HG02884 (cell line): ENCODE measurements at regions not wholly inside any gene's neighbourhood (a gene's known extent, or its start where the extent isn't known, plus 50 kb on each side); places are given as distances from the start of the nearest gene placed in this dataset.
"Not testable (repeated sequence)": the region's sequence is repeated elsewhere in the genome, so short reads cannot be mapped to it uniquely, and the experiment has no call there.

ENCODE experiments used
- ATAC-seq: cut with Tn5 transposase; IDR thresholded peaks from one replicate; pipeline ENCODE4 v1.9.1; 2021; ENCODE audit warnings: mild to moderate bottlenecking, moderate library complexity; ENCODE audit not compliant: unreplicated experiment

DNA sequence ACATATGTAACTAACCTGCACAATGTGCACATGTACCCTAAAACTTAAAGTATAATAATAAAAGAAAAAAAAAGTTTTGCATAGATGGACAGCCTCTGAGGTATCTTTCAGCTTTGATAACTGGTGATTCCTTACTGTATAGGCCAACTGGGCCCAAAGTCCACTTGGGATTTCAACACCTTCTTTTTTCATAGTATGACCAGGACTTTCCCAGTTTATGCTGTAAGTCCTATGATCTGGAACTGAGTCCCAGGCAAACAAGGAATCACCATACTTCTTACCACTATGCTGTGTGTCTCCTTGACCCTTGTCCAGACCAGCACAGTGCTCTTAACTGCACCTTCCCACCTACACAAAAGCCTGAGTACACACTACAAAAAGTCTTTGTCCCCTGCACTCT lies 205.1 kb upstream of the RBBP8 start:
- no peak for ATAC-seq

DNA sequence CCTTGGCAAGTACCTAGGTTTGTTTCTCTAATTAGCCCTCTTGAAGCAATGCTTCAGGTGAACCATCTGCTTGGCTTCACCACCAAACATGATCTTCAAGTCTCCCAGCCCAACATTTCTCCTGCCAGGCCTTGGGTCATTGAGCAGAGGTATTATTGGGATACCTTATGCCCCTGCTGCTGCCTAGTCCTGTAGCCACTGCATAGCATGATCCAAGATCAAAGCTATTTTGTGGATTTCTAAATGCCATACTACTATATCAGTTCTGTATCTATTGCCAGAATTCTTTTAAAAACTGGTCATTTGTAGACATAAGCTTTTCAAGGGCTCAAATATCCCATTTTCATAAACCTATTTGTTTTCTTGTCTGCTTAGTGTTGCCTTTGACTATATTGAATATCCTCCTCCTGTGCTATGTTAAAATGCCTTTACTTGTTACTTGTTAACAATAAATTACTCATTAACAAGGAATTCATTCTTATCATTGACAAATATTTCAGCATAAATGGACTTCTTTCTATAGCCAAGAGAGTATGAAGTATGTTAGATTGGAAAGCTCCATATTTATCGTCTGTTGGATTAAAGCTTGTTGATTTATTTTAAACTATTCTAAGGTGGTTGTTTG lies 204.5 kb upstream of the RBBP8 start:
- ATAC-seq: no peak

DNA sequence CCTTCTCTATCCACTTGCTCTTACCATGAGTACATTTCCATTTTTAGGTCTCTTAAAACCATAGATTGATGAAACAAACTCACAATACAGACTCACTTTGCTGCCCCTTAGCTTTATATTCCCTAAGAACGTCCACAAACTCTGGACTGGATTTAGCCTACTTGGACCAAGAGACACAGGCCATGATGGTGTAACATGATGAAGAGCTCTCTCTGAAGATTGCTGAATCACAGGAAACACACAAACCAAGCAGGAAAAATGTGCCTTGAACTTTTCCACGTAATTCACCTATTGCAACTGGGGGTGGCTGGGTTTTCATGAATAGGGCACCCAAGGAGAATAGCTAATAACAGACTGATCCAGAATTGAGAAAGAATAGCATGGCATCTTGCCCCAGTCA lies 201.7 kb upstream of the RBBP8 start:
- no peak for ATAC-seq

DNA sequence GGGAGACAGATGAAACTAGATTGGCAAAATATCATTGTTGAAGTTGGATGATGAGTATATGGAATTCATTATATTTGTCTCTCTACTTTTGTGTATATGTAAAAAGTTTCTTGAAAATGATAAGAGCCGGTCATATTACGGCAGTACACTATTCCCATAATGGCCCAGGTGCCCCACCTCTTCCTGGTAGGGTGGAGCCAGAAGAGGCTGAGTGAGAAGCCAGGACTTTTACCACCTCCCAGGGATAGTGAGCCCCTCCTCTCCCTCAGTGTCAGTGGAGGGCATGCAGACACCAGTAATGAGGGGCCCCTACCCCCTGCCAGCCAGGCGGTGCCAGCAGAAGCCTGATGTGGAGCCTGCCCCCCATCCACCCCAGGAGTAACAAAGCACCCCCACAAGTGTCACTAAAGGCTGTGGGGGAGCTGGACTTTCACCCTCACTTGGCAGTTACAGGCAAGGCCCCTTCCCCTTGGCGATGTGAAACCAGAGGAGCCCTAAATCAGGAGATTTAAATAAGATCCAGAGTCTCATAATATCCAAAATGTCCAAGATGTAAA lies 198.9 kb upstream of the RBBP8 start:
- ATAC-seq: no peak

DNA sequence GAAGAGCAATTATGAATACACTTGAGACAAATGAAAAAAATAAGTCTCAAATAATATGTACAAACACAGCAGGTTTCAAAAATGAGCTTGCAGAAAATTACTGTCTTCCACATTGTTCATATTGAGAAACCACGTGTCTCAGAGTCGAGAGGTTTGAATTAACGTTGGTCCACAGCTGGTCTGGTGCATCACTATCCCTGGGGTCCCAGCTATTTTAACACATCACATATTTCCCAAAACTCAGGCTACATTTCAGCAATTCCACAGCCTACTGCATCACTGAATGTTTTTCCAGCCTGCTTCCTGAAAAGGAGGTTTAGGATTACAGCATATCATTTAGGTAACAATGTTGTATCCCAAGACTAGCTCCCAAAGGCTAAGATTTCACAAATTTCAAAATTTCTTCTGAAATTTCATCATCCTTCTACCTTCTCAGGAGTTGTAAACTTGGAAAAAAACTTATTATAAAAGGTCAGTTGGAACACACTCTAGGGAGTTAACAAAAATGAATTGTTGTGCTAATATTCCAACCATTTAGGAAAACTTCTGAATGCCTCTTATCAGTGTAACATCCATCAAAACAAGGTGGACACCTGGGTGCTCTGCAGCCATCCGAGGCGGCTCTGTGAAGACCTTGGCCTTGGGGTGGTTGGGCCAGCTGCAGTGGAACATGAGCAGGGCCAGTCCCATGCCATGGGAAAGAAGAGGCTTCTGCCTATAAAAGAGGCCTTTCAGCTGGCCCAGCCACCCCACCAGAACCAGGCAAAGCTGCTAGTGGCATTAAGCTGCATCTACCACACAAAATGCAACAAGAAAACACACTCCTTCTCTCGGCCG lies 198.1 kb upstream of the RBBP8 start:
- ATAC-seq: no peak

DNA sequence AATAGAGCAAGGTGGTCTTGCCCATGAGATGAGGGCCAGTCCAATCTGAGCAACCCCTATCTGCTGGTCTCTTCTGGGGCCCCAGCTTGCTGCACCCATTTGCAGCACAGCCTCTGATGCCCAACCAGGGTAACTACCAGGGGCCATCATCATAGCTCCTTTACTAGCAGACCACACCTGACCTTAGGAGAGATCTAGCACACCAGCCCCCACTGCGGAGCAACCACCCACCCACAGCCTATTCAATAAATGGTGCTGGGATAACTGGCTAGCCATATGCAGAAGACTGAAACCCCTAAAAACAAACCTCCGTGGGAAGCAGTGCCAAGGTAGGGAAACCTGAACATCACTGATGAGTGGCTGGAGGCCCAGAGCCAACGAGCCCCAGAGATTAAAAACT lies 196.1 kb upstream of the RBBP8 start:
- no peak for ATAC-seq

DNA sequence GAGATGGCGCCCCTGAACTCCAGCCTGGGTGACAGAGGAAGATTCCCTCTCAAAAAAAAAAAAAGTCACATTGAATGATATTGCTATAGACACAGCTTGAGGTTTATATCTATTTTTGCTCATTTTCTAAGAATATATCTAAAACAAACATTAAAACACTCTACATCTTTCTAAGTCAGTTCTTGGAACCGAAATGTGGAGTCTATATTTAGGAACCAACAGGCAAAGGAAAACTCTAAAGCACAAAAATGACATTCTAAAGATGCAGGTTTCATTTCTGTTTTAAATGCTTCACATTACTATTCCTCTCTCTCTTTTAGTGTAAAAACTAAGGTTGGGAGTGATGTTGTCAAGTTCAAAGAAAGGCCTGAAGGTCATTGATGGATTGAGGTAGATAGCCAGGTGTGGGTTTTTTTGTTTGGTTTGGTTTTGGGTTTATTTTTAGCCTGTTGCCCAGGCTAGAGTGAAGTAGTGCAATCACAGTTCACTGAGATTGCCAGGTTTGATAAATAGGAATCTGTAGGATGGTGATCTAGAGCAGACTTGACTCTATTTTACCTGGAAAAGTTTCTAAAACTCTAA lies 194.0 kb upstream of the RBBP8 start:
- ATAC-seq: no peak

DNA sequence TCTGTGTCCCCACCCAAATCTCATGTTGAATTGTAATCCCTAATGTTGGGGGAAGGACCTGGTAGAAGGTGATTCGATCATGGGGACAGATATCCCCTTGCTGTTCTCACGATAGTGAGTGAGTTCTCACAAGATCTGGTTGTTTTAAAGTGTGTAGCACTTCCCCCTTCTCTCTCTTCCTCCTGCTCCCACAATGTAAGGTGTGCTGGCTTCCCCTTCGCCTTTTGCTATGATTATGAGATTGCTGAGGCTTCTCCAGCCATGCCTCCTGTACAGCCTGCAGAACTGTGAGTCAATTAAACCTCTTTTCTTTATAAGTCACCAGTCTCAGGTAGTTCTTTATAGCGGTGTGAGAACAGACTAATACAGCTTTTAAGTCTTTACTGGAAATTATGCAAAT lies 193.3 kb upstream of the RBBP8 start:
- ATAC-seq: no peak

DNA sequence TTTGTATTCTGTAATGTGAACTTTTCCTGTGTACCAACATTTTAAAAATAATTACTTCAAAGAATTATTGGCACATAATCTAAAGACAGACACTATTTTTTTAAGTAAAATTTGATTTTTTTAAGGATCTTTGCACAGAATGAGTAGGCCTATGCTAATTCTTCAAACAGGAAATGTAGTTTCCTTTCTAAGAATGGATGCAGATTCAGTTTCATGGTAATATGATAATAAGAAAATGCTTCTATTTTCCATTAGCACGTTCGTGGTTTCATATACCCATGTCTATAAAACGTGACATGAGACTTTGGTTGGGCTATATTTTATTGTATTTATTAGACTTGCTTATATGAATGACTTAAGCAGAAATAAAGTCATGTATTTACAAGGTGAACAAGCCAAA lies 191.8 kb upstream of the RBBP8 start:
- no peak for ATAC-seq

DNA sequence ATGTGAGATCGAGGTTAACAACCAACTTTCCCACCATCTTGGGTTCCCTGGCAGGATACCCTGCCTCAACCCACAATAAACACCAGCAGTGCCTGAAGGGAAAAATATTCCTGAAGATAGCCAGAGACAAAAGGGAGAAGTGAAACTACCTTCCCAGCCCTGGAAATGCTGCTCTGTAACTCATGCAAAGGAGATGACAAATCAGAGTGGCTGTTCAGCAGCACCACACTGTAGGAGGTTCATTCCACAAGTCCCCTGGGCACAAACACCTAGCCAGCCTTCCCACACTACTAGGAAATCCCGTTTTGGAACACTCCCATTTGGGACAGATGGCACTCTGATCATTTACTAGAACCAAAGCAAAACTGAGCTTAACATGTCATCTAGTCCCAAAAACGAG lies 190.7 kb upstream of the RBBP8 start:
- no peak for ATAC-seq

DNA sequence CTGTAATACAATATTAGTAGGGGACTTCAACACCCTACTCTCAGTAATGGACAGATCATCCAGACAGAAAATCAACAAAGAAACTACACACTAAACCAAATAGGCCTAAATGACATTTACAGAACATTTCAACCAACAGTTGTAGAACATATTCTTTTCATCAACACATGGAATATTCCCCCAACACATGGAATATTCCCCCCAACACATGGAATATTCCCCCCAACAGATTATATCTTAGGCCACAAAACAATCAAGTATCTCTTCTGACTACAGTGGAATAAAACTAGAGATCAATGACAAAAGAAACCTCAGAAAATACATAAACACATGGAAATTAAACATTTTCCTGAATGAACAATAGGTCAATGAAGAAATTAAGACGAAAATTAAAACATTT lies 187.2 kb upstream of the RBBP8 start:
- no peak for ATAC-seq

DNA sequence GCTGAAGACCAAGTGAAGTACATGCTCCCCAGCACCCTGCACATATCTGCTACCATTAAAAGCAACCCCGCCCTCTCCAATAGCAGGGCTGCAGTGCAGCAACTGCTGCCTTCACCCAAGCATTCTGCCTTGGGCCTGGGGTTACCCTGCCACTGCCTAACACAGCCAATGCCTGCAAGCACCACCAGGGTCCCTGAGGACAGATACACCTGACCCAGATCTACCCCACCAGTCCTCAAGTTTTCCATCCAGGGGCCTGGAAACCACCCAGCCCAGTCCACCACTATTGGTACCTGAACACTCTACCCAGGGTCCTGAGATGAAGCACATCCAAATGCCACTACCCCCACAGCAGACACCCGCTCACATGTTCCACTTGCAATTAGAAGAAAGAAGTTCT lies 181.1 kb upstream of the RBBP8 start:
- ATAC-seq: no peak

DNA sequence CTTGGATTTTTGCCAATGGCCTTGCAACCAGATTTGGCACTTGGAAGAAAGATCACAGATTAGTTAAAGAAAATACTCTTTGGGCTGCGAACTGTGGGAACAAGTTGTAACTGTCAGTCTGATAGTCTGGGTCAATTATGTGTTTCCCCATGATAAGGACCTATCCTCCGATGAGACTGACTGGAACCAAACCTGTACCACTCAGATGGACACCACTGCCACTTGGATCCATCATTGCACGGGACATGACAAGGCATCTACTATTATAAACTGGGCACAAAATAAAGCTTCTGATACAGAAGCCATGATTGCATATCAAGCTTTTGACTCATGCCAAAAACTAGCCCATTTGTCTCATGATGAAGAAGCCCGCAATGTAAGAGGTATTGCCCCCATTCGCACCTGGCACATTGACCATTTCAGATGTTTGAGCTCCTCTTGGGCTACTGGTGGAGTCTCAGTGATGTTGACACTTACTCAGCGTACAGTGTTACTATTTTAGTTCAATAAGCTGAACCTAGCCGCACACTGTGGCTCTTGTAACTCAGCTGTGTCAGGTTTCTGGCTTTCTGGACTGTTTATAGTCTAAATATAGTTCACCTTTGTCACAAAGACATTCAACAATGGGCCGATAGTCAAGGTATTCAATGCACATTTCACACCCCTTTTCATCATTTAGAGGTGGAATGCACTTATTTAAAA lies 179.8 kb upstream of the RBBP8 start:
- no peak for ATAC-seq

DNA sequence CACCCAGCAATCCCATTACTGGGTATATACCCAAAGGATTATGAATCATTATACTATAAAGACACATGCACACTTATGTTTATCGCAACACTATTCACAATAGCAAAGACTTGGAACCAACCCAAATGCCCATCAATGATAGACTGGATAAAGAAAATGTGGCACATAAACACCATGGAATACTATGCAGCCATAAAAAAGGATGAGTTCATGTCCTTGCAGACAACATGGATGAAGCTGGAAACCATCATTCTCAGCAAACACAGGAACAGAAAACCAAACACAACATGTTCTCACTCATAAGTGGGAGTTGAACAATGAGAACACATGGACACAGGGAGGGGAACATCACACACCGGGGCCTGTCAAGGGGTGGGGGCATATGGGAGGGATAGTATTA lies 169.1 kb upstream of the RBBP8 start:
- ATAC-seq: not testable (repeated sequence)

DNA sequence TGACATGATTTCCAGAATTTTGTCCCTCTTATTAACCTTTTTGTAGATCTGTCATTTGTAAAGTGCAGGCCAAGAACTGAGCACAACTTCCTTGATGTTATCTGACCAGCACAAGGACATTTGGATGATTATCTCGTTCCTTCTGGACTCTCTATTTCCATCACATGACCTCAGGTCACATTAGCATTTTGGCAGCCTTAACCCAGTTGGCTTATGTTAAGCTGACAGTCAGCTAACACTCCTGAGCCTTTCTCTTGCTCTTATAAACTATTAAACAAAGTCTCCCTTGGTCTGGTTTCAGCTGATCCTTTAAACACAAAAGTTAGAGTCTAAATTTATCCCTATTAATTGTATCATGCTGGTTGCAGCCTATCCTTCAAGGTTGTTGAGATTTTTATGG lies 167.2 kb upstream of the RBBP8 start:
- no peak for ATAC-seq

DNA sequence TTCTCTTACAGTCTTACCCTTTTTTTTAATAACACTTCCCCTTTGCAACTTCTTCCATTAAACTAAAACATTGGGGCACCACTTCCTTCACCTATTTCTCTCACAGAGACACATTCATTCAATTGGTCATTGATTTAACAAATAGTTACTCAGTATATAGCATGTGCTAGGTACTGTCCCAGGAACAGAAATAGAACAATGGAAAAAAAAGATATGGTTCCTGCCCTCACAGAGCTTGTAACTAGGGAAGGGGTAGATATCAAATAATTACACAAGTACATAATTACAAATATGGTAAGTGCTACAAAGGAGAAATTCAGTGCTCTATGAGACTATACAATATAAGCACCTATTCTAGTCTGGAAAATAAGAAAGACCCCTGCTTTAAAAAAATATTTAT lies 165.5 kb upstream of the RBBP8 start:
- no peak for ATAC-seq

DNA sequence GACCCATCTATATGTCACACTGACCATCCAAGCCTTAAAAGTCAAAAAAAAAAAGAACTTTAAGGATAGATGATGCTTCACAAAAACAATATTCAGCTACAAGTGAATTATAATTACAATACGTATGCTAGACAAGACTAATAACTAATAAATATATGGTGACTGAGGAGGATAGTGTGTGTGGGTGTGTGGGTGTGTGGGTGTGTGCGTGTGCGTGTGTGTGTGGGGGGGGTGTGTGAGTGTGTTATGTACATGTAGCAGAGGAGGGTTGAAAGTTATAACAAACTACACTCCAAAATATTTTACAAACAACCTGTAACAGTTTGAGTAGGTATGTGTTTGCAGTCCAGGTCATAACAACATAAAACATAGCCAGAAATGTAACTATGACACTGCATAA lies 159.2 kb upstream of the RBBP8 start:
- ATAC-seq: no peak

DNA sequence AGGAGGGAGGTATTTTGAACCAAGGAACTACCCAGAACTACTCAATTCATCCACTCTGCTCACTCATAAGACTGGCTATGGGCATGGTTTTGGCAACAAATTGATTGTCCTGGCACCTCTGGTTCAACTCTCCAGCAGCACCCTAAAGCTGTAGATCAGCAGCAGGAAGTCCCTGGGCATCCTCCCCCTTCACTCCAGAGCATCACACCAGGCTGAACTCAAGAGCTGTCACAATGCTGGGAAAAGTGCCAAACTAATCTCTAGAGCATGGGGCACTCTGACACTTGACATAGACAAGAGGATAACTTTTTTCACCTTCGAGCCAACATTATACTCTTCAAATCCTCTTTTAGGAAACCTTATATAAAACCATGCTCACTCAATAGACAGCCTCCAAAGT lies 154.1 kb upstream of the RBBP8 start:
- ATAC-seq: no peak

DNA sequence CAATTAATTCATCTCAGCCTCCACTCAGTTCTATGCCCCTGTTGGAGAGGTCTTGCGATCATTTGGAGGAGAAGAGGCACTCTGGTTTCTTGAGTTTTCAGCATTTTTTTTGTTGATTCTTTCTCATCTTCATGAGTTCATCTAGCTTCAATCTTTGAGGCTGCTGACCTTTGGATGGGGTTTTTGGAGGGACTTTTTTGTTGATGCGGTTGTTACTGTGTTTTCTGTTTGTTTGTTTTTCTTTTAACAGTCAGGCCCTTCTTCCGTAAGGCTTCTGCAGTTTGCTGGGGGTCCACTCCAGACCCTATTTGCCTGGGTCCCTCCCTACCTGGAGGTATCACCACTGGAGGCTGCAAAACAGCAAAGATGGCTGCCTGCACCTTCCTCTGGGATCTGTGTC lies 149.9 kb upstream of the RBBP8 start:
- no peak for ATAC-seq

DNA sequence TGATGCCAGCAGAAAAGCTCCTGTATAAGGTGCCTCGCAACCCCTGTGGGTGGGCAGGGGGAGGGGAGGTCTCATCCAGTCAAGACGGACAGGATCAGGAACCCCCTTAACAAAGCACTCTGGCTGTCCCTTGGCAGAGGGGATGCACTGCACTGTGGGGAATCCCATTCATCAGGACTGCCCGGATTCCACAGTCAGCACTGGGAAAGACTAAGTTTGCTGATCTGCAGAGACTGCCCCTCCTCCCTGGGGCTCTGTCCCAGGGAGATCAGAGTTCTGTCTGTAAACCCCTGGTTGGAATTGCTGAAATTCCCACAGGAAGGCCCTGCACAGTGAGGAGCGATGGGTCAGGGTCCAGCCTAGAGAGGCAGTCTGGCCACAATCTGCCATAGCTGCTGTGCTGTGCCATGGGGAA lies 149.5 kb upstream of the RBBP8 start:
- ATAC-seq: no peak

DNA sequence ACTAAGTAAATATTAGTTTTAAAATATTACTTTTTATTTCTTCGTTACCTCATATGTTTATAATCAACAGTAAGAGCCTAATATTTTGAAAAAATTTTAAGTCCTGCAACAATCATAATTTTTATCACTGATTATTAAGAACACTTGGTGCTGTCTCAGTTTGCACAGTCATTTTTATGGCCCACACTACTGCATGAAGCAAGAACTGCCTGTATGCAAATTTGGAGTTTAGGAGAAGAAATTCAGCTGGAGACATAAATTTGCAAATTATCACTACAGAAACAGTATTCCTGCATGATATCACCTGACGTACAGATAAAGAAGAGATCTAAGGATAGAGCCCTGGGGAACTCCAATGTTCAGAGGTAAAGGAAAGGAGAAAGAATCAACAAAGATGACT lies 144.1 kb upstream of the RBBP8 start:
- no peak for ATAC-seq
